ENCODE measurements at regions not wholly inside any gene's neighbourhood (a gene's known extent, or its start where the extent isn't known, plus 50 kb on each side); places are given as distances from the start of the nearest gene placed in this dataset.
"Not testable (repeated sequence)": the region's sequence is repeated elsewhere in the genome, so short reads cannot be mapped to it uniquely, and the experiment has no call there.

GRCh38 chr2:226578879-226579278 is 220.7 kb downstream of the IRS1 start:
- no peak for DNase-seq (ENCODE audit: low read depth)

- DNase-seq (ENCODE audit: low read depth) = no peak
Observed at GRCh38 chr2:226578373-226578772, 221.2 kb downstream of the IRS1 start.

GRCh38 chr2:226575928-226576327 is 223.7 kb downstream of the IRS1 start:
- no peak for DNase-seq (ENCODE audit: low read depth)

GRCh38 chr2:226573158-226573557 is 226.5 kb downstream of the IRS1 start:
- DNase-seq (ENCODE audit: low read depth) = no peak

- DNase-seq (ENCODE audit: low read depth) = no peak
Observed at GRCh38 chr2:226564667-226565066, 235.0 kb downstream of the IRS1 start.

- DNase-seq (ENCODE audit: low read depth) = no peak
Observed at GRCh38 chr2:226561962-226562361, 237.7 kb downstream of the IRS1 start.

- DNase-seq (ENCODE audit: low read depth) = no peak
Observed at GRCh38 chr2:226560325-226560724, 239.3 kb downstream of the IRS1 start.

- DNase-seq (ENCODE audit: low read depth) = no peak
Observed at GRCh38 chr2:226559536-226559935, 240.1 kb downstream of the IRS1 start.

GRCh38 chr2:226558418-226558817 is 241.2 kb downstream of the IRS1 start:
- DNase-seq (ENCODE audit: low read depth) = no peak

- DNase-seq (ENCODE audit: low read depth) = no peak
Observed at GRCh38 chr2:226556050-226556449, 243.6 kb downstream of the IRS1 start.

- DNase-seq (ENCODE audit: low read depth) = peak; percentile 22
Observed at GRCh38 chr2:226554701-226555100, 244.9 kb downstream of the IRS1 start.

- no peak for DNase-seq (ENCODE audit: low read depth)
Observed at GRCh38 chr2:226553333-226553732, 246.3 kb downstream of the IRS1 start.

GRCh38 chr2:226552571-226553285 is 246.9 kb downstream of the IRS1 start:
- DNase-seq (ENCODE audit: low read depth) = no peak

GRCh38 chr2:226551522-226552250 is 247.9 kb downstream of the IRS1 start:
- no peak for DNase-seq (ENCODE audit: low read depth)

- no peak for DNase-seq (ENCODE audit: low read depth)
Observed at GRCh38 chr2:226550801-226551200, 248.8 kb downstream of the IRS1 start.

GRCh38 chr2:226548732-226549131 is 250.9 kb downstream of the IRS1 start:
- DNase-seq (ENCODE audit: low read depth) = no peak

GRCh38 chr2:226544596-226545210 is 254.9 kb downstream of the IRS1 start:
- DNase-seq (ENCODE audit: low read depth) = no peak

- no peak for DNase-seq (ENCODE audit: low read depth)
Observed at GRCh38 chr2:226540204-226540994, 259.2 kb downstream of the IRS1 start.

GRCh38 chr2:226536410-226536809 is 263.2 kb downstream of the IRS1 start:
- no peak for DNase-seq (ENCODE audit: low read depth)

GRCh38 chr2:226532976-226533375 is 266.6 kb downstream of the IRS1 start:
- not testable (repeated sequence) for DNase-seq (ENCODE audit: low read depth)

GRCh38 chr2:226531061-226531810 is 268.4 kb downstream of the IRS1 start:
- DNase-seq (ENCODE audit: low read depth) = no peak

GRCh38 chr2:226529556-226529955 is 270.1 kb downstream of the IRS1 start:
- no peak for DNase-seq (ENCODE audit: low read depth)

Data from GM04503 (cell line).